Endothelial cell of umbilical vein (primary cell): ENCODE measurements at regions not wholly inside any gene's neighbourhood (a gene's known extent, or its start where the extent isn't known, plus 50 kb on each side); places are given as distances from the start of the nearest gene placed in this dataset.

Experiments used
- BruUV-seq: library from RNA; stranded (reverse); fragments of 400-500 nt; replicated peaks from 2 replicates; lab custom pipeline; 2021; lab: Mats Ljungman, UMichigan
- CTCF ChIA-PET: fragments of 300-600, 350-600 bp; sonication (Branson Sonifier 250); formaldehyde crosslinking; loops from one replicate; lab custom pipeline; 2021; ENCODE audit warnings: antibody characterized with exemption, inconsistent platforms; lab: Charles Lee
- POLR2A ChIA-PET: fragments of 300-600, 350-600 bp; sonication (Branson Sonifier 250); formaldehyde crosslinking; loops from one replicate; lab custom pipeline; 2021; ENCODE audit warnings: antibody characterized with exemption, inconsistent platforms; lab: Charles Lee
- DNase-seq: peaks from one replicate; pipeline ENCODE4 v3.0.0-alpha.2; 2011; ENCODE audit warnings: low read depth, low spot score
- FAIRE-seq: peaks from 2 replicates; lab custom pipeline; 2011; peaks lifted over from hg19 to GRCh38; lab: Jason Lieb, UNC
- H2AFZ ChIP-seq: 2 replicates; pipeline ENCODE4 v1.6.0; 2012; ENCODE audit warnings: low read depth, low read length, control low read depth, inconsistent platforms
- H3K27ac ChIP-seq: 2 replicates; pipeline ENCODE4 v1.5.1; 2011; ENCODE audit warnings: low read depth, mild to moderate bottlenecking, control low read depth, low read length, moderate library complexity; ENCODE audit not compliant: insufficient read depth
- H3K27me3 ChIP-seq, 2 experiments: 2 replicates each; pipeline versions ENCODE4 v1.6.0 to v1.6.1; 2011; ENCODE audit warnings: low read length in 2 of 2, mixed read lengths in 1 of 2; ENCODE audit not compliant: control insufficient read depth in 2 of 2, insufficient read depth in 2 of 2
- H3K36me3 ChIP-seq, 2 experiments: 2 replicates in 1 of 2; 3 replicates in 1 of 2; pipeline ENCODE4 v1.5.1; 2011; ENCODE audit warnings: low read length in 2 of 2, mild to moderate bottlenecking in 1 of 2, moderate library complexity in 1 of 2; ENCODE audit not compliant: control insufficient read depth in 2 of 2, insufficient read depth in 2 of 2; ENCODE audit errors: extremely low read depth in 1 of 2
- H3K4me1 ChIP-seq: 3 replicates; pipeline ENCODE4 v1.5.1; 2011; ENCODE audit warnings: mild to moderate bottlenecking, low read length; ENCODE audit not compliant: control insufficient read depth, insufficient read depth; ENCODE audit errors: extremely low read depth
- H3K4me2 ChIP-seq: 2 replicates; pipeline ENCODE4 v1.6.1; 2011; ENCODE audit warnings: low read length, control low read depth, mixed read lengths; ENCODE audit not compliant: insufficient read depth
- H3K4me3 ChIP-seq, 3 experiments: fragments of 200-600 bp in 1 of 3; sonication (generic), shearing (Covaris generic) in 1 of 3; replicated peaks in 1 of 3; 2 replicates each; pipeline ENCODE4 v1.5.1; 2011 to 2016; ENCODE audit warnings: control low read depth in 3 of 3, low read length in 3 of 3, mild to moderate bottlenecking in 2 of 3, inconsistent platforms in 1 of 3, low read depth in 1 of 3, moderate library complexity in 1 of 3; ENCODE audit not compliant: insufficient read depth in 1 of 3
- H3K79me2 ChIP-seq: 2 replicates; pipeline ENCODE4 v1.6.0; 2012; ENCODE audit warnings: low read length, inconsistent platforms; ENCODE audit not compliant: control insufficient read depth, insufficient read depth
- H3K9ac ChIP-seq: replicated peaks from 2 replicates; pipeline ENCODE3; 2011; ENCODE audit warnings: low read length, control low read depth; ENCODE audit not compliant: insufficient read depth; ENCODE audit errors: extremely low read depth
- H3K9me1 ChIP-seq: replicated peaks from 3 replicates; pipeline ENCODE4 v1.6.0; 2011; ENCODE audit warnings: mild to moderate bottlenecking, low read length; ENCODE audit not compliant: control insufficient read depth, insufficient read depth; ENCODE audit errors: extremely low read depth
- H3K9me3 ChIP-seq: replicated peaks from 2 replicates; pipeline ENCODE4 v1.5.1; 2012; ENCODE audit warnings: low read length, inconsistent platforms; ENCODE audit not compliant: control insufficient read depth, insufficient read depth
- H4K20me1 ChIP-seq: replicated peaks from 2 replicates; pipeline ENCODE3; 2011; ENCODE audit warnings: mild to moderate bottlenecking, low read length; ENCODE audit not compliant: control insufficient read depth, insufficient read depth; ENCODE audit errors: extremely low read depth
- EZH2 ChIP-seq: IDR thresholded peaks from 2 replicates; pipeline ENCODE4 v1.6.1; 2012; ENCODE audit warnings: borderline replicate concordance, low read depth, mild to moderate bottlenecking, moderate library complexity, low read length, inconsistent platforms; ENCODE audit not compliant: severe bottlenecking
- FOS ChIP-seq: IDR thresholded peaks from 2 replicates; pipeline ENCODE4 v1.6.1; 2011; ENCODE audit warnings: mild to moderate bottlenecking, low read length, moderate library complexity, borderline replicate concordance; ENCODE audit not compliant: insufficient read depth
- GATA2 ChIP-seq: IDR thresholded peaks from 2 replicates; pipeline ENCODE4 v1.7.0; 2011; ENCODE audit warnings: low read depth, mild to moderate bottlenecking, moderate library complexity, mixed read lengths, low read length; ENCODE audit not compliant: insufficient read length, insufficient read depth
- JUN ChIP-seq: IDR thresholded peaks from 2 replicates; pipeline ENCODE4 v1.6.1; 2011; ENCODE audit warnings: borderline replicate concordance, low read depth; ENCODE audit not compliant: insufficient read length, insufficient read depth
- POLR2A ChIP-seq: IDR thresholded peaks from 2 replicates; pipeline ENCODE4 v1.6.1; 2012; ENCODE audit warnings: low read depth, mild to moderate bottlenecking, control low read depth, low read length
- POLR2AphosphoS5 ChIP-seq: IDR thresholded peaks from 2 replicates; pipeline ENCODE4 v1.6.1; 2012; ENCODE audit warnings: low read depth, mild to moderate bottlenecking, control low read depth, low read length, moderate library complexity; ENCODE audit not compliant: insufficient read depth
- dilution Hi-C: fragments of 300-500 bp; cut with MboI; formaldehyde crosslinking; loops from one replicate; pipeline ENCODE4 v1.15.0; 2019; ENCODE audit warnings: low sequenced_read_pairs; ENCODE audit not compliant: extremely low pct_ligation_motif_present
- intact Hi-C: fragments of 100-400 bp; cut with micrococcal nuclease; formaldehyde crosslinking; loops from one replicate; pipeline ENCODE4 v1.10.0; 2022
- TF ChIP-seq, protein P1 (sequence below): IDR thresholded peaks from 2 replicates; pipeline ENCODE4 v1.6.1; 2011; ENCODE audit not compliant: insufficient read depth, insufficient read length
- TF ChIP-seq, protein P2 (sequence below), 2 donors: IDR thresholded peaks; 1 replicate in 1 of 2; 2 replicates in 1 of 2; pipeline ENCODE4 v1.5.1; 2011; ENCODE audit warnings: low read length in 2 of 2, mild to moderate bottlenecking in 2 of 2, moderate library complexity in 2 of 2, control low read depth in 1 of 2, inconsistent platforms in 1 of 2, low read depth in 1 of 2; ENCODE audit not compliant: insufficient read depth in 1 of 2; ENCODE audit errors: extremely low read depth in 1 of 2

- no TSS peak for BruUV-seq
- FAIRE-seq (no peak), DNase-seq (no peak)
- H3K27me3 ChIP-seq: no peaks in the 10 kb centered on the region
- dilution Hi-C loops (no loop called here), intact Hi-C loops (no loop called here)
- no peak overlapping the region for H3K4me3 ChIP-seq
- no peak overlapping the region for H3K4me2 ChIP-seq
- no peaks in the 10 kb centered on the region for H4K20me1 ChIP-seq
- no peak overlapping the region for H3K9ac ChIP-seq
- H3K27ac ChIP-seq: no peak overlapping the region
- H3K36me3 ChIP-seq: no peaks in the 10 kb centered on the region
- H3K9me1 ChIP-seq: no peaks in the 10 kb centered on the region
- no peak overlapping the region for H2AFZ ChIP-seq
- TF ChIP-seq POLR2AphosphoS5: no peak
- no peak for TF ChIP-seq FOS
- TF ChIP-seq GATA2: no peak
- no peak for TF ChIP-seq EZH2
- TF ChIP-seq JUN: no peak
- TF ChIP-seq, protein P1, sequence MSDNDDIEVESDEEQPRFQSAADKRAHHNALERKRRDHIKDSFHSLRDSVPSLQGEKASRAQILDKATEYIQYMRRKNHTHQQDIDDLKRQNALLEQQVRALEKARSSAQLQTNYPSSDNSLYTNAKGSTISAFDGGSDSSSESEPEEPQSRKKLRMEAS: no peak
- ChIA-PET POLR2A (no interaction called here), CTCF (no interaction called here)
- no peaks in the 10 kb centered on the region for H3K79me2 ChIP-seq
- no peaks in the 10 kb centered on the region for H3K4me1 ChIP-seq
- no peaks in the 10 kb centered on the region for H3K9me3 ChIP-seq
Measured at GRCh38 chr18:65363911-65364632, 386.7 kb upstream of the CDH7 start.

GRCh38 chr18:65363011-65363410 is 387.8 kb upstream of the CDH7 start:
- Histone ChIP-seq H4K20me1 (no peaks in the 10 kb centered on the region), H3K4me1 (no peaks in the 10 kb centered on the region), H3K9ac (no peak overlapping the region), H3K4me3 (no peak overlapping the region), H3K9me3 (no peaks in the 10 kb centered on the region), H3K9me1 (no peaks in the 10 kb centered on the region), H3K36me3 (no peaks in the 10 kb centered on the region), H2AFZ (no peak overlapping the region), H3K27ac (no peak overlapping the region), H3K4me2 (no peak overlapping the region), H3K27me3 (no peaks in the 10 kb centered on the region), H3K79me2 (no peaks in the 10 kb centered on the region)
- no peak for FAIRE-seq
- TF ChIP-seq, protein P1: no peak
- TF ChIP-seq, protein P2, sequence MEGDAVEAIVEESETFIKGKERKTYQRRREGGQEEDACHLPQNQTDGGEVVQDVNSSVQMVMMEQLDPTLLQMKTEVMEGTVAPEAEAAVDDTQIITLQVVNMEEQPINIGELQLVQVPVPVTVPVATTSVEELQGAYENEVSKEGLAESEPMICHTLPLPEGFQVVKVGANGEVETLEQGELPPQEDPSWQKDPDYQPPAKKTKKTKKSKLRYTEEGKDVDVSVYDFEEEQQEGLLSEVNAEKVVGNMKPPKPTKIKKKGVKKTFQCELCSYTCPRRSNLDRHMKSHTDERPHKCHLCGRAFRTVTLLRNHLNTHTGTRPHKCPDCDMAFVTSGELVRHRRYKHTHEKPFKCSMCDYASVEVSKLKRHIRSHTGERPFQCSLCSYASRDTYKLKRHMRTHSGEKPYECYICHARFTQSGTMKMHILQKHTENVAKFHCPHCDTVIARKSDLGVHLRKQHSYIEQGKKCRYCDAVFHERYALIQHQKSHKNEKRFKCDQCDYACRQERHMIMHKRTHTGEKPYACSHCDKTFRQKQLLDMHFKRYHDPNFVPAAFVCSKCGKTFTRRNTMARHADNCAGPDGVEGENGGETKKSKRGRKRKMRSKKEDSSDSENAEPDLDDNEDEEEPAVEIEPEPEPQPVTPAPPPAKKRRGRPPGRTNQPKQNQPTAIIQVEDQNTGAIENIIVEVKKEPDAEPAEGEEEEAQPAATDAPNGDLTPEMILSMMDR (IDR thresholded peaks at IDR 0.05; ENCODE audit: extremely low read depth in 1 of 2, insufficient read depth in 1 of 2, low read depth in 1 of 2, low read length in 2 of 2): no peak
- no peak for TF ChIP-seq FOS
- no peak for TF ChIP-seq POLR2A
- no peak for TF ChIP-seq POLR2AphosphoS5
- TF ChIP-seq JUN: no peak
- BruUV-seq: no TSS peak
- intact Hi-C loops: no loop called here
- ChIA-PET POLR2A (no interaction called here), CTCF (no interaction called here)
- DNase-seq: no peak
- dilution Hi-C loops: no loop called here
